ENCODE measurements at regions not wholly inside any gene's neighbourhood (a gene's known extent, or its start where the extent isn't known, plus 50 kb on each side); places are given as distances from the start of the nearest gene placed in this dataset.

GRCh38 chr5:135214897-135215616 lies 181.0 kb upstream of the PITX1 start:
- Histone ChIP-seq H3K4me3 (ENCODE audit: low read depth, low read length) (no peak overlapping the region), H3K27me3 (ENCODE audit: control insufficient read depth, insufficient read depth, low read length) (peaks cover 5% of the 10 kb centered on the region), H3K36me3 (ENCODE audit: control insufficient read depth, insufficient read depth, low read length) (no peaks in the 10 kb centered on the region)
- no peak for TF ChIP-seq CTCF (IDR thresholded peaks at IDR 0.05; ENCODE audit: insufficient read depth, low read length, poor library complexity, severe bottlenecking)
- no peak for DNase-seq (ENCODE audit: low read depth)

- TF ChIP-seq CTCF (IDR thresholded peaks at IDR 0.05; ENCODE audit: insufficient read depth, low read length, poor library complexity, severe bottlenecking) = no peak
- DNase-seq (ENCODE audit: low read depth) = no peak
- Histone ChIP-seq H3K4me3 (ENCODE audit: low read depth, low read length) (no peak overlapping the region), H3K27me3 (ENCODE audit: control insufficient read depth, insufficient read depth, low read length) (peaks cover 5% of the 10 kb centered on the region), H3K36me3 (ENCODE audit: control insufficient read depth, insufficient read depth, low read length) (no peaks in the 10 kb centered on the region)
These were observed 179.6 kb upstream of the PITX1 start for GRCh38 chr5:135213466-135214239.

- no peak for DNase-seq (ENCODE audit: low read depth)
- Histone ChIP-seq H3K36me3 (ENCODE audit: control insufficient read depth, insufficient read depth, low read length) (no peaks in the 10 kb centered on the region), H3K27me3 (ENCODE audit: control insufficient read depth, insufficient read depth, low read length) (peaks cover 5% of the 10 kb centered on the region), H3K4me3 (ENCODE audit: low read depth, low read length) (no peak overlapping the region)
- TF ChIP-seq CTCF (IDR thresholded peaks at IDR 0.05; ENCODE audit: insufficient read depth, low read length, poor library complexity, severe bottlenecking) = no peak
These were observed 179.0 kb upstream of the PITX1 start for GRCh38 chr5:135213027-135213386.

- Histone ChIP-seq H3K4me3 (ENCODE audit: low read depth, low read length) (no peak overlapping the region), H3K36me3 (ENCODE audit: control insufficient read depth, insufficient read depth, low read length) (no peaks in the 10 kb centered on the region), H3K27me3 (ENCODE audit: control insufficient read depth, insufficient read depth, low read length) (peaks cover 5% of the 10 kb centered on the region)
- no peak for TF ChIP-seq CTCF (IDR thresholded peaks at IDR 0.05; ENCODE audit: insufficient read depth, low read length, poor library complexity, severe bottlenecking)
- DNase-seq (ENCODE audit: low read depth) = no peak
These were observed 178.5 kb upstream of the PITX1 start for GRCh38 chr5:135212361-135213026.

- no peak for TF ChIP-seq CTCF (IDR thresholded peaks at IDR 0.05; ENCODE audit: insufficient read depth, low read length, poor library complexity, severe bottlenecking)
- no peak for DNase-seq (ENCODE audit: low read depth)
- H3K36me3 ChIP-seq (ENCODE audit: control insufficient read depth, insufficient read depth, low read length) = no peaks in the 10 kb centered on the region
- H3K27me3 ChIP-seq (ENCODE audit: control insufficient read depth, insufficient read depth, low read length) = peaks cover 5% of the 10 kb centered on the region
- H3K4me3 ChIP-seq (ENCODE audit: low read depth, low read length) = no peak overlapping the region
These were observed 177.8 kb upstream of the PITX1 start for GRCh38 chr5:135211791-135212190.
